Activated CD4-positive, alpha-beta T cell treated with anti-CD3 and anti-CD28 coated beads, Interleukin-2, amount 50 U/mL, for 16 hours (primary cell): ENCODE measurements at regions not wholly inside any gene's neighbourhood (a gene's known extent, or its start where the extent isn't known, plus 50 kb on each side); places are given as distances from the start of the nearest gene placed in this dataset.

Experiments
- DNase-seq: peaks from one replicate; pipeline ENCODE4 v3.0.0-alpha.2; 2020

- DNase-seq, result no peak
Measured at GRCh38 chr7:13047061-13047460, 359.6 kb downstream of the ARL4A start.

- DNase-seq, result no peak
Measured at GRCh38 chr7:13049946-13050345, 362.5 kb downstream of the ARL4A start.

- no peak for DNase-seq
Measured at GRCh38 chr7:13050703-13051102, 363.3 kb downstream of the ARL4A start.

- DNase-seq, result no peak
Measured at GRCh38 chr7:13055732-13056368, 368.4 kb downstream of the ARL4A start.

GRCh38 chr7:13057462-13058200 is 370.2 kb downstream of the ARL4A start:
- DNase-seq, result no peak

- no peak for DNase-seq
Measured at GRCh38 chr7:13060173-13060572, 372.7 kb downstream of the ARL4A start.

GRCh38 chr7:13061115-13061514 is 373.7 kb downstream of the ARL4A start:
- DNase-seq, result no peak

GRCh38 chr7:13062631-13063030 is 375.2 kb downstream of the ARL4A start:
- DNase-seq, result no peak

GRCh38 chr7:13067036-13067435 is 379.6 kb downstream of the ARL4A start:
- DNase-seq, result no peak

- no peak for DNase-seq
Measured at GRCh38 chr7:13068032-13068431, 380.6 kb downstream of the ARL4A start.

- DNase-seq, result no peak
Measured at GRCh38 chr7:13069841-13070240, 382.4 kb downstream of the ARL4A start.

GRCh38 chr7:13072014-13072413 is 384.6 kb downstream of the ARL4A start:
- no peak for DNase-seq

- no peak for DNase-seq
Measured at GRCh38 chr7:13077466-13077865, 390.0 kb downstream of the ARL4A start.

- no peak for DNase-seq
Measured at GRCh38 chr7:13078105-13078504, 390.7 kb downstream of the ARL4A start.

GRCh38 chr7:13090959-13091358 is 403.5 kb downstream of the ARL4A start:
- no peak for DNase-seq

GRCh38 chr7:13091974-13092707 is 404.7 kb downstream of the ARL4A start:
- DNase-seq, result no peak

GRCh38 chr7:13092708-13093005 is 405.2 kb downstream of the ARL4A start:
- no peak for DNase-seq

- no peak for DNase-seq
Measured at GRCh38 chr7:13093160-13093559, 405.7 kb downstream of the ARL4A start.

GRCh38 chr7:13097499-13097898 is 410.1 kb downstream of the ARL4A start:
- no peak for DNase-seq

GRCh38 chr7:13098161-13098560 is 410.7 kb downstream of the ARL4A start:
- no peak for DNase-seq

GRCh38 chr7:13099154-13099795 is 411.8 kb downstream of the ARL4A start:
- peak; percentile 74 for DNase-seq

- peak; percentile 18 for DNase-seq
Measured at GRCh38 chr7:13104128-13104527, 416.7 kb downstream of the ARL4A start.

GRCh38 chr7:13105209-13105608 is 417.8 kb downstream of the ARL4A start:
- DNase-seq, result no peak

GRCh38 chr7:13106513-13106912 is 419.1 kb downstream of the ARL4A start:
- DNase-seq, result no peak
